Fibroblast of skin of scalp (primary cell): ENCODE measurements at regions not wholly inside any gene's neighbourhood (a gene's known extent, or its start where the extent isn't known, plus 50 kb on each side); places are given as distances from the start of the nearest gene placed in this dataset.

Experiments used
- DNase-seq: peaks from one replicate; pipeline ENCODE4 v3.0.0-alpha.2; 2013

GRCh38 chr2:145344076-145344724 lies 824.3 kb upstream of the ZEB2 start:
- DNase-seq = peak; percentile 28

GRCh38 chr2:145343287-145343686 lies 823.4 kb upstream of the ZEB2 start:
- no peak for DNase-seq

- DNase-seq = no peak
Measured at GRCh38 chr2:145341536-145341935, 821.6 kb upstream of the ZEB2 start.

GRCh38 chr2:145339646-145340045 lies 819.7 kb upstream of the ZEB2 start:
- peak; percentile 18 for DNase-seq

GRCh38 chr2:145332210-145332898 lies 812.4 kb upstream of the ZEB2 start:
- no peak for DNase-seq

- no peak for DNase-seq
Measured at GRCh38 chr2:145329971-145330370, 810.1 kb upstream of the ZEB2 start.

GRCh38 chr2:145325485-145325884 lies 805.6 kb upstream of the ZEB2 start:
- no peak for DNase-seq

- DNase-seq = no peak
Measured at GRCh38 chr2:145324748-145325147, 804.8 kb upstream of the ZEB2 start.

- no peak for DNase-seq
Measured at GRCh38 chr2:145323512-145323911, 803.6 kb upstream of the ZEB2 start.

GRCh38 chr2:145321344-145321743 lies 801.4 kb upstream of the ZEB2 start:
- no peak for DNase-seq

GRCh38 chr2:145316496-145316895 lies 796.6 kb upstream of the ZEB2 start:
- DNase-seq = no peak

- DNase-seq = no peak
Measured at GRCh38 chr2:145315053-145315452, 795.1 kb upstream of the ZEB2 start.

GRCh38 chr2:145314119-145314633 lies 794.3 kb upstream of the ZEB2 start:
- no peak for DNase-seq

GRCh38 chr2:145305889-145306288 lies 786.0 kb upstream of the ZEB2 start:
- DNase-seq = no peak

- DNase-seq = no peak
Measured at GRCh38 chr2:145304501-145304900, 784.6 kb upstream of the ZEB2 start.

- DNase-seq = no peak
Measured at GRCh38 chr2:145303536-145303935, 783.6 kb upstream of the ZEB2 start.

- DNase-seq = no peak
Measured at GRCh38 chr2:145302886-145303285, 783.0 kb upstream of the ZEB2 start.

- no peak for DNase-seq
Measured at GRCh38 chr2:145302451-145302850, 782.5 kb upstream of the ZEB2 start.

GRCh38 chr2:145299368-145299767 lies 779.4 kb upstream of the ZEB2 start:
- DNase-seq = no peak

- DNase-seq = no peak
Measured at GRCh38 chr2:145292166-145292565, 772.2 kb upstream of the ZEB2 start.

GRCh38 chr2:145290986-145291385 lies 771.1 kb upstream of the ZEB2 start:
- no peak for DNase-seq

- DNase-seq = no peak
Measured at GRCh38 chr2:145289946-145290345, 770.0 kb upstream of the ZEB2 start.

GRCh38 chr2:145288650-145289496 lies 769.0 kb upstream of the ZEB2 start:
- DNase-seq = no peak
